D341Med (cell line): ENCODE measurements at regions not wholly inside any gene's neighbourhood (a gene's known extent, or its start where the extent isn't known, plus 50 kb on each side); places are given as distances from the start of the nearest gene placed in this dataset.

Source experiments
- DNase-seq: peaks from one replicate; pipeline ENCODE4 v3.0.0; 2012; ENCODE audit warnings: low spot score

DNA sequence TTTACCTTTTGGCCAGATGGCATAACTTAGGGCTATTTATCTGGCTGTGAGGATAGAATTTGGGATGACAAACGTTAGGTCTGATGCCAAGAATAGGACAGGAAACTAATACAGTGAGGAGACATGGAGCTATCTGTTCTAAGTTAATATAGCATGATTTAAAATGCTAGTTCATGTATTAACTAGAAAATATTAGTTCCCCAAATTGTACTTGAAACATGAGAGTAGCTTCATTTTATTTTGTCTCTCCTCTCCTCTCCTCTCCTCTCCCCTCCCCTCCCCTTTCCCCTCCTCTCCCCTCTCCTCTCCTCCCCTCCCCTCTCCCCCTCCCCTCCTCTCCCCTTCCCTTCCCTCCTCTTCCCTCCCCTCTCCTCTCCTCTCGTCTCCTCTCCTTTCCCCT is 101.1 kb upstream of the MYO16 start:
- no peak for DNase-seq

DNA sequence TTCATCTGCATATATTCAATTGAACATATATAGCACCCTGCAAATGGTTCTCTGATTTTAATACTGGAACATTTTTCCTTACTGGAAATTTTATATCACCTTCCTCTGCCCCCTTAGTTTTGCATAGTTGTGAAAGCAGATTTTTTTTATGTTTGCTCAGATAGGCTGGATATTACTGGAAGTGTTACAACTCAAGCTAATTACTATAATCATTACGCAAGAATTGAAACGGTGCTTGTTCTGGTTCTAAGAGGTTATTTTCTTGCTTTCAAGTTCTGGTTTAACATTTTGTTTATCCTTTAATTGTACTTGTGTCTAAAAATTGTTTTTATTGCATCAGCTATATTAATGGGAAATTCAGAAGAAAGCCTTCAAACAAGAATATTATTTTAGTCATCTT is 95.6 kb upstream of the MYO16 start:
- DNase-seq = no peak

DNA sequence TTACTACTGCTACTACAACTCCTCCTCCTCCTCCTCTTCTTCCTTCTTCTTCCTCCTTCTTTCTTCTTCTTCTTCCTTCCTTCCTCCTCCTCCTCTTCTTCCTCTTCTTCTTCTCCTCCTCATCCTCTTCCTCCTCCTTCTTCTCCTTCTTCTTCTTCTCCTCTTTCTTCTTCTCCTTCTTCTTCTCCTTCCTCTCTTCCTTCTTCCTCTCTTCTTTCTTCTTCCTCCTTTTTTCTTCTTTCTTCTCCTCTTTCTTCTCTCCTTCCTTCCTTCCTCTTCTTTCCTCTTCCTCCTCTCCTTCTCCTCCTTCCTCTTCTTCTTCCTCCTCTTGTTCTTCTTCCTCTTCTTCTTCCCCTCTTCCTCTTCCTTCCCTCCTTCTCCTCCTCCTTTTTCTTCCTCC is 94.7 kb upstream of the MYO16 start:
- DNase-seq = no peak

DNA sequence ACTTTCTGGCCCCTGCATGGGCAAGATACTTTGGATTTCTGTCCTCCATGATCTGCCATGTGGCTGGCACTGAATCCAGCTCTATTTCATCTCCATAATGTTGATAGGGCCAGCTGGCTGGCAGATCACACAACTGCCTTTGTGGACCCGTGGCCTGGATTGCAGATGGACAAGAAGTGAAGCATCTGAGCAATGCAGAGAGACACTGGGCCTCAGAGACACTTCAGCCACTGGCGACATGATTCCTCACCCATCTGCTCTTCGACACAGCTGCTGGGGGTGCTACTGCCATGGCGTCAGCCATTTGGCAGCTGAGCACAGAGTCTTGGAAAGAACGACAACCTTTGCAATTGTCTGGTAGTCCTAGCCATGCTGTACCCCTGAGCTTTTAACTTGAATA is 79.5 kb upstream of the MYO16 start:
- no peak for DNase-seq

DNA sequence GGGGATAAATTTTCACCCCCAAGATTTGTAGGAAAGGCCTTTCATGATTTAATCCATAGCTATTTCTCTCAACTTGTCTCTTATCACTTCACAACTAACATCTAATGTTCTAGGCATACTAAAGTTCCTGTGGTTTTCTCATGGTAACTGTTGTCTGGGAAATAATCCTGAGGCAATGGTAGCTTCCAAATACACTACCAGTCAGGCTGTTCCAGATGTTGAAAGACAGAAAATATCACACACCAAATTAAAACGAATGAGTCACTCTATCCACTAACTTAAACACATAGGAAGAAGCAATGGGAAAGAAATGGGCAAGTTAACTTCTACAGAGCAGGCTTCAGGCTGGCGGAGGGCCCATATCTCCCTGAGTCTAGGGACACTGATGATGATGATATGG is 77.7 kb upstream of the MYO16 start:
- no peak for DNase-seq

- DNase-seq = no peak
Measured at GRCh38 chr13:108558489-108558888, 70.9 kb upstream of the MYO16 start.

DNA sequence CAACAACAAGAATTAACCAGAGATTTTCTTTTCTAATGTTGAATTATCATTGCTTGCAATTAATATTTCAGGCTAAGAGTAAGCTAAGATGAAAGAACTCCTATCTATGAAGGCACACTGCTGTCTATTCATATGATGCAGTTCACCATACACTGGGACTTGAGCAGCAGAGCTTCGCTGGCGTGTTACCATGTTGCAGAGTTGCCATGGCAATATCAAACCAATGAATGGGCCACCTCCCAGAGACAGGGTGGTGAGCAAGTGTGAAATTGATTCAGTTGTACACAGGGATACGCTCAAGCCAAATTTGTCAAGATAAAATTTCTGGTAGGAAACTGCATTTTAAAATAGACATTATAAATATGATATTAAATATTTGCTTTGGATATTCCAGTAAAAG is 69.3 kb upstream of the MYO16 start:
- DNase-seq = no peak

DNA sequence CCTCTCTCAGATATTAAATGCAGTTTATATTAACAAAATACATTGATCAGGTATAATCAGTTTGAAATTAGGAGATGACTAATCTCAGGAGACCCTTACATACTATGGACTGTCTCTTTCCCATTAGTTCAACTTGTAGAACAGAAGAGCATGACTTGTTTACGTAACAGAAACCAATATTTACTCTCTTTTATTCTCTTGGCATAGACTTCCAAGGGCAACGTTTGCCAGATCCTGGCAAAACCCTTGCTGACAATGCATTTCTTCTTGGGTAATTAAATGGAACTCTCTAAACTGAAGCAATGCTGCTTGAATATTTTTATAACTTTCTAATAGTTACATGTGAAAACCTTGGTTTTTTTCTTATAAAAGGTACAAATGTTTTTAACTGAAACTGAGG is 68.3 kb upstream of the MYO16 start:
- DNase-seq = no peak

DNA sequence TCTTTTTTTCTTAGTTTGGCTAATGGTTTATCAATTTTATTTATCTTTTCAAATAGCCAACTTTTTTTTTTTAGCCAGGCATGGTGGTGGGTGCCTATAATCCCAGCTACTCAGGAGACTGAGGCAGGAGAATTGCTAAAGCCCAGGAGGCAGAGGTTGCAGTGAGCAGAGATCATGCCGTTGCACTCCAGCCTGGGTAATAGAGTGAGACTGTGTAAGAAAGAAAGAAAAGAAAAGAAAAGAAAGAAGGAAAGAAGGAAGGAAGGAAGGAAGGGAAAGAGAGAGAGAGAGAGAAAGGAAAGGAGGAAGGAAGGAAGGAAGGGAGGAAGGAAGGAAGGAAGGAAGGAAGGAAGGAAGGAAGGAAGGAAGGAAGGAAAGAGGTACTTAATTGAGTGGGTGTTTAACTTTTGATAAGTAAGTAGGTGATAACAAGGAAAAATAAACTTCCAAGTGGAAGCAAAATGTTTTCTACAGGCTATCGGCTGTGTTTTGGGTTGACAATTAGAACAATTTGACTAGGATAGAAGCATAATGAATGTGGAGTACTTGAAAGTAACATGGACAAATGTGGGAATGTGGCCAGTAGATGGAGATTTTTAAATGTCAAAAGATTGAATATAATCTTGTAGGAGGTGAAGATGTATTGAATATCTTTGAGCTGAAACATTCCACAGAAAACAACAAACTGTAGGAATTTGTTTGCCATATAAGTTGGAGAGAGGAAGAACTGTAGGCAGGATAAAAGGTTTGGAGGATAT is 62.8 kb upstream of the MYO16 start:
- no peak for DNase-seq

GRCh38 chr13:108572782-108573211 is 56.6 kb upstream of the MYO16 start:
- no peak for DNase-seq

- DNase-seq = no peak
Measured at GRCh38 chr13:108573455-108573854, 56.0 kb upstream of the MYO16 start.

- no peak for DNase-seq
Measured at GRCh38 chr13:108574856-108575255, 54.6 kb upstream of the MYO16 start.

DNA sequence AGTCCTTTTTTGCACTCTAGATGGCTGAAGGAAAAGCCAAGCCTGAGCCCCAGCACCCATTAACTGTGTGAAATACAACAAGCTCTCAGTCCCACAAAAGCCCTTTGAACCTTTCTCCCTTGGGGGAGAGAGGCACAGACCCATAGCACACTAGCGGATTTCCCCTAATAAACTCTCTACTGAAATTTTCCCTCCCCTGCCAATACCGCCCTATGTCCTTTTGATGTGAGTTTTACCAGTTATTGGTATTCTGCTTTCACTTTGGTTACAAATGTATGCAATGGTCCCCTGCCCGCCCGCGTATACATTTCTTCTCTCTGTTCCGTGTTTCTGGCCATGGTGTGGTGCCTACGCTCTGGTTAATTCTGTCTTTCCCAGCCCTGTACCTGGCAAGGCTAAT is 54.0 kb upstream of the MYO16 start:
- no peak for DNase-seq
